ENCODE measurements at regions not wholly inside any gene's neighbourhood (a gene's known extent, or its start where the extent isn't known, plus 50 kb on each side); places are given as distances from the start of the nearest gene placed in this dataset.
"Not testable (repeated sequence)": the region's sequence is repeated elsewhere in the genome, so short reads cannot be mapped to it uniquely, and the experiment has no call there.

DNA sequence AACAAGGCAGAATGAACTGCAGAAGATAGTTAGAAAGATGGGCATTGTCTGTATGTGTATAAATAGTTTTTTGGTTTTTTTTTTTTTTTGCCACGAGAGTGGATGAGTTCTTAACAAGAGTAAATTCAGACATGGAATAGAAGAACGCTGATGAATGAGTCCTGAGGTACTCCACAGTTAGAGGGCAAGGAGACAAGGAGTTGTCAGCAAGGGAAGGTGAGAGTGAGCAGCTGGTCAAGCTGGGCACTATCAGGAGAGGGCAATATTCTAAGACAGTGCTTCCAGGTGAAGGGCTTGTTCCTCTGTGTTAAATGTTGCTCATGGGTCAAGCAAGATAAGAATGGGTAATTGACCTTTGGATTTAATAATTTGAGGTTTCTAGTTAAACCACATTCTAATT lies 138.6 kb upstream of the FAM78B start:
- no peak for DNase-seq (ENCODE audit: low read depth in 2 of 2)

DNA sequence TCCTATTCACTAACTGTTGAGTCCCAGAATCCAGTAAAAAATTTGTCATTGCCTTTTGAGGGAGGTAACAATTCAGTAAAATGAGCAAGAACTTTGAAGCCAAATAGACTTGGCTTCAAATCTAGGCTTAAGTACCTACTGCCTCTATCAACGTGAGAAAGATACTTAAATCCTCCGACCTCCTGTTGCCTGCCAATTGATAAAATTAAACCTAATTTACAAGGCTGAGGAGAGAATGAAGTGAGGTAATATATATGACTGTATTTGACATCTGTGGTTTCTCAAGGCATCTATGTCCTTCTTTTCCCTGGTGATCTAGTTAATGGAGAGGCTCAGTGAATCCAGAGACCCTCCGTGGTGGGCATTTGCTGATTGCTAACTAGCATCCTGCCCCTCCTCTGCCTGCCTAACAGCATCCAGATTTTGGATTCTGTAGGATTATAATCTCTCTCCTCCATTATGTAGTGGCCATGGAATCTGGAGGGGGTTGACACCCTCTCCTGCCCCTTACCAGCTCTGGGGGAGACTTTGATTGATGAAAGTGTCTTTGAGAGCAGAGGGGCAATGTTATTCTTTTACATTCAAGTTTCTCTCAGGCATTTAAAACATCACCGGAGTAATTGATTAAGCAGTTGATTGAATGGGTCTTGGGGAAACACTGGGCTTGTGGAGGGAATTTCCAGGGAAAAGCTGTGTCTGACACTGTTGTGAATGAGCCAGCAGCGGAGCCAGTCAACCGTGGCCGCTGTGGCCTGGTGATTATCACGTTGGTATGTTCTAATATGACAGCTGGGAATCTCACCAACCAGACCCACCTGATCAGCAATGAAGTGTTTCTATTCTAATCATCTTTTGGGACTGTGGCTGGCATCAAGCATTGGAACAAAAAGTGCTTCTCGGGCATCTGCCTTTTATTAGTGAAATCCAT lies 140.7 kb upstream of the FAM78B start:
- no peak for DNase-seq (ENCODE audit: low read depth in 2 of 2)

DNA sequence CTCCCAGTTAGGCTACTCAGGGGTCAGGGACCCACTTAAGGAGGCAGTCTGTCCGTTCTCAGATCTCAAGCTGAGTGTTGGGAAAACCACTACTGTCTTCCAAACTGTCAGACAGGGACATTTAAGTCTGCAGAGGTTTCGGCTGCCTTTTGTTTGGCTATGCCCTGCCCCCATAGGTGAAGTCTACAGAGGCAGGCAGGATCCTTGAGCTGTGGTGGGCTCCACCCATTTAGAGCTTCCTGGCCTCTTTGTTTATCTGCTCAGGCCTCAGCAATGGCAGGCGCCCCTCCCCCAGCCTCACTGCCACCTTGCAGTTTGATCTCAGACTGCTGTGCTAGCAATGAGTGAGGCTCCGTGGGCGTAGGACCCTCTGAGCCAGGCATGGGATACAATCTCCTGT lies 149.5 kb upstream of the FAM78B start:
- DNase-seq (ENCODE audit: low read depth in 2 of 2), result not testable (repeated sequence)

DNA sequence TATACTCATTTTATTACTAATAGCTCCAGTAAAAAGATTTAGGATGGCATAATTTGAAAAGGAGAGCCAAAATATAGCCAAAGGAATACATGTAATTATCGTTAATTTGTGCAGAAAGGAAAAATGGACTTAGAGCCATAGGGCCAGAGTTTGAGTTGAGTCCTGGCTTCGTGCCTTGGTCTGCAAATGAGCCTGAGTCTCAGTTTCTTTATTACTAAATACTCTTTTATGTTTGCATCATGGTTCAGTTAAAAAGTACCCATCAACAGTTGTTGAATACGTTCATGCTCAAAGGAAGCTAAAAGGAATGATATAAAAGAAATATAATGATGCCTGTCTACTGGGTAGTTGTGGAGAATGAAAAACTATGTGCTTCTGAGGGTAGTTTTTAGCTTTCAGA lies 155.7 kb upstream of the FAM78B start:
- no peak for DNase-seq (ENCODE audit: low read depth in 2 of 2)

DNA sequence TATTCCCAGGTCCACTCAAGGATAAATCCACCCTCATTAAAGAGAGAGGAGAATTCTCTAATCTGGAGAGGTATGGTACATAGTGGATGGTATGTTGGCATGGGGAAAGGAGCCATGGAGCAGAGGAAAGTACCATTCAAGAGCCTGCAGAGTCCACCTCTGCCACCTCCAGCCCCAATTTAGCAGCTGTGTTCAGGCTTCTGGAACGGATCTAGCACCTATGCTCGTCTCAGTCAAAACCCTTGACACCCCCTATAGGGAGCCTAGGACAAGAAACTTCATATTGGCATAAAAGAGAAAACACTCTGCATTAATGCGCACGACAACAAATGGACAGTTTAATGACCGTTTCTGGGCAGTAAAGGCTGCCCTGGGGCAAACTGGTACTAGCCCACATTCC lies 161.1 kb upstream of the FAM78B start:
- DNase-seq (ENCODE audit: low read depth in 2 of 2), result no peak

DNA sequence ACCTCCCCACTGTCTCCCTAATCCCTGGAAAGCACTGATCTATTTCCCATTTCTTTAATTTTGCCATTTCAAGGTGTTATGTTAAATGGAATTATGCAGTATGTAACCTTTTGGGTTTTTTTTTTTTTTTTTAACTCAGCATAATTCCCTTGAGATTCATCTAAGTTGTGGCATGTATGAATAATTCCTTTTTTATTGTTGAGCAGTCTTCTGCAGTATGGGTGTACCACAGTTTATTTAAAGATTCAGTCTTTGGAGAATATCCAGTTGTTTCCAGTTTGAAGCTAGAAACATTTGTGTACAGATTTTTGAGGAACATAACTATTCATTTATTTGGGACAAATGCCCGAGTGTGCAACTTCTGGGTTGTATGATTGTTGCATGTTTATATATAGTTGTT lies 162.2 kb upstream of the FAM78B start:
- no peak for DNase-seq (ENCODE audit: low read depth in 2 of 2)

DNA sequence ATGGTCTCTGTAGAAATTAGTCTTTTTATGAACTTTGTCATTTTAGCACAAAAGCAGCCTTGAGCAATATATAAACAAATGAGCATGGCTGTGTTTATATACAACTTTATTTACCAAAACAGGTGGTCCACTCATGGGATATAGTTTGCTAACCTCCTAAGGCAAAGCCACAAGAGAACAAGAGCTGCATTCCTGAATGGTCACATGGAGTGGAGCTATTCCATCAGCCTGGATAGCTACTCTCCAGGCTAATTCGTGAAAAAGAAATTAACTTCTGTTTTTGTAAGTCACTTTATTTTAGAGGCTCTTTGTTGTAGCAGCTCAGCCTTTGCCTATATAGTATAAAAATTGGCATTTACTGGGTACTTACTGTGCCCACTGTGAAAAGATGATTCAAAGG lies 163.3 kb upstream of the FAM78B start:
- DNase-seq (ENCODE audit: low read depth in 2 of 2), result no peak

DNA sequence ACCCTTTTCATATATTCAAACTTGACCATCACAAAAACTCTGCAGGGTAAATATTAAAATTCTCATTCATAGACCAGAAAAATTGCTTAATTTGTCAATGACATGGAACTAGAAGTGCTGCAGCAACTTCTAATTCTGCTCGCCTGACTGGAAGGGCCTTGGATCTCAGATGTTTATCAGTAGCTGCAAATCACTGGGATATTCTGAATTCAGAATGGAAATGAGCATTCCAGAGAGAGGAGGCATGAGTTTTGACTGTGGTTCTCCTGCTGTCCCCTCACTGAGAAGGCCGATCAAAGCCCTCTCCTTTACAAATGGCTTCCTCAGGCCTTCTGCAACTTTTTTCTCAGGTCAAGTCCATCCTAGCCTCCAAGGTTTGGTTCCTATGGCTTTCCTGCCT lies 171.3 kb upstream of the FAM78B start:
- no peak for DNase-seq (ENCODE audit: low read depth in 2 of 2)

DNA sequence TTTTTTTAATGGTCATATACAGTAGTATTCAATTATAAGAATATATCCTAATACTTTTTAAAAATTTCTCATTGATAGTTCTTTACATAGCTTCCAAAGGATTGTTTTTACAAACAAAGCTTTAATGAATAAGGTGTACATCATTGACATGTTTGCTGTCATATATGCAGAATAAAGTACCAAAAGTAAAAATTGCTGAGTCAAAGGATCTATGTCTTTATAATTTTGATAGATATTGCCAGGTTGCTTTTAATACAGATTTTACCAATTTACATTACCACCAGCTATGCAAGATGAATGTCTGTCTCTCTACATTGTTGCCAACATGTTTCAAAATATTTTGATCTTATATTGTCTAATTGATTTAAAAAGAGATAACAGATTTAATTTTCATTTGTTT lies 173.9 kb upstream of the FAM78B start:
- no peak for DNase-seq (ENCODE audit: low read depth in 2 of 2)

DNA sequence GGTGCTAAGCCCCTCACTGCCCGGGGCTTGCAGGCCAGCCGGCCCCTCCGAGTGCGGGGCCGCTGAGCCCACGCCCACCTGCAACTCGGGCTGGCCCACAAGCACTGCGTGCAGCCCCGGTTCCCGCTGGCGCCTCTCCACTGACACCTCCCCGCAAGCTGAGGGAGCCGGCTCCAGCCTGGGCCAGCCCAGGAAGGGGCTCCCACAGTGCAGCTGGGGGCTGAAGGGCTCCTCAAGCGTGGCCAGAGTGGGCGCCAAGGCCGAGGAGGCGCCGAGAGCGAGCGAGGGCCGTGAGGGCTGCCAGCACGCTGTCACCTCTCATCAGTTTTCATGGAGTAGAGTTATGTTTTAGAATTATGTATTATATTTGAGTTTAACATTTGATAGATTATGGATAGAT lies 176.5 kb upstream of the FAM78B start:
- DNase-seq (ENCODE audit: low read depth in 2 of 2), result no peak

DNA sequence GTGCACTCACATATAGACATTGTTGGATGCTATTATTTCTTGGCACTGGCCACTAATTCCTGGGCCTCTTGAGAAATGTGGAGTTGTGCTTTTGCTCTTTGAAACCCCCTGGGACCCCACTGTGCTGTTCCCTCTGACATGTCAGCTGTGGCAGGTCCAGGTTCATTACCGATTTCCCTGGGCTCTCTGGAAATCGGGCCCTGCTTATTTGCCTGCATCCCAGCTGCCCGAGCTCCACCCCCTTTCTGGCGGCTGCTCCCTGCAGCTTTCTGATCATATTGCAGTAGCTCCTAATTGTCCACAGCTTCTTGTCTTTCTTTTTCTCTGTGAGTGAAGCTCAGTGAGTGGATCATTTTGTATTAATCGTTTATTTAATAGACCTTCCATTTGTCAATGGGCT lies 183.7 kb upstream of the FAM78B start:
- DNase-seq (ENCODE audit: low read depth in 2 of 2), result no peak

DNA sequence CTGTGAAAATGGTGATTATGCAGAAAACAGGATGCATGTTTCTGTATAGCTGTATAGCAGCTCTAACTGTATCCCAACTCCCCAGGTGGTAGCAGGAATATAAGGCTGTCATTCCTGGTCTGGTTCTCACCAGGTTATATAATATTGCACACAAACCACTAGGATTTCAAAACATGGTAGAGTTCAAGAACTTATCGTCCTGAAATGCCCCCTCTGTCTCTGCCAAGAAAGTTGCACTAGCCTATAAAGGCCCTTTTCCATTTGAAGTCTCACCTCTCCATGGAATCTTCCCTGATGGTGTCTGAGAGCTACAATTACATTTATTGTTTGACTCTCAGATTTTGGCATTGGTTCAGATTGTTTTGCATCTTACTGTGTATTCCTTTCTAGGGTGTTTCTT lies 184.9 kb upstream of the FAM78B start:
- no peak for DNase-seq (ENCODE audit: low read depth in 2 of 2)

DNA sequence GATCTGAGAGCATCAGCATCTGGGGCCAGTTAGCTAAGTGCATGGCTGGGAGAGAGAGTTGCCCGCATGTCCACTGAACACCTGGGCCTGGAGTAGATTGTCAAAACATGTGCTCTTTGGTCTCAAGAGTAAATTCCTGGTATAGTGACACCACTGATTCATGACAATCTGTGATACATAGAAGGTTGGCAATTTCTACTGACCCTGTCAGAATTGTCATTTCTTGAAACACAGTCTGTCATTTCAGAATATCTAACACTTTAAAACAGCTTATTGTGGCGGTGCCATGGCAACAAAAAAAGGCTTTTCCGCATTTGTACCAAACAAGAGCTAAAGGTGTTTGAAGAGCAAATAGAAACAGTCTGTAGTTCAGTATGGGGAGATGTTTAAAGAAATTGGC lies 186.4 kb upstream of the FAM78B start:
- no peak for DNase-seq (ENCODE audit: low read depth in 2 of 2)

DNA sequence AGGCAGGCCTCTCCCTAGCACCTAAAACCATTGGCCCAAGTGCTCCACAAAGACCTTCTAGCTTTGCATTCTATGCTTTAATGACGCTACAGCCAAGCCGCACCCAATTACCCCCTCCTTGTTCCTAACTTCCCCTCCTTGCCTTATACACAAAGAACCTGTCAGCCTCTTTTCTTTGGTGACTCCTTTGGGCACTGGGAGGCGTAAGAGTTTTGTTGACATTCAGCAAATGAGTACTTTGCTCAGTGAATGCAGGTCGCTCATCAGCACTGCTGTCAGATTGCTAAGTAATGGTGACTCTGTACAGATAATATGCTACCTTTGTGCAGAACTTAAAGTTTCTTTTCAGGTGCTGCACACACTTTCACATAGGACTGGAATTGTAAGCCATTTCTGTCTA lies 187.6 kb upstream of the FAM78B start:
- no peak for DNase-seq (ENCODE audit: low read depth in 2 of 2)

DNA sequence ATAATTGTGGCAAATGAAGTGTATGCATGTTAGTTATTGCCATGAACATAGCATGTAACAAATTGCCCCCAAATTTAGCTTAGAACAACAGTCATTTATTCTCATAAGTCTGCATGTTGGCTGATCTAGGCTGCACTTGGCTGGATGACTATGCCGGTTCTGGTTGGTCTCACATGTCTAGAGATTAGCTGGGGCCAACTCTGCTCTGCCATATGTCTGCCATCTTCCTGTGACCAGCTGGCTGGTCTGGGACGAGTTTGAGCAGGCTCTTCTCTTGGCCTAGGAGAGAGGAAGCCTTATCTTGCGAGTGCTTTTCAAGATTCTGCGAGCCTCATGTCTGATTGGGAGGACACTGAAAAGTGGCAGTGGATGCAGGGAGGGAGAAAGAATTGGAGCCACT lies 198.3 kb upstream of the FAM78B start:
- no peak for DNase-seq (ENCODE audit: low read depth in 2 of 2)

DNA sequence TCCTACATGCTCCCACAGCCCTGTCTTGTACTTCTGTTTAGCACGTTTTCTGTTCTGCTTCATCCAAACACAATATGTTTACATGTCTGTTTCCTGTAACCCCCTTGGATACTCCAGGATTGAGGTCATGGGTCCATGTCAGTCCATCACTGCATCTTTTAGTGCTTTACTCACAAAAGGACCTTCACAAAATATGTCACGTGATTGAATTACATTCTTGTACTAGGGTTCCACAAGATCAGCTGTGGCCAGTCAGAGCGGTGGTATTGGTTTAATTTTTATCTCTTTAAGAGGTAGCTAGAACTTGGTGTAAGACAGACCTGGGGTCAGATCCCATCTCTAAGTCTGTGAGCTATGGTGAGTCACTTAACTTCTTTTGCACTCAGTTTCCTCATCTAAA lies 201.2 kb upstream of the FAM78B start:
- no peak for DNase-seq (ENCODE audit: low read depth in 2 of 2)

DNA sequence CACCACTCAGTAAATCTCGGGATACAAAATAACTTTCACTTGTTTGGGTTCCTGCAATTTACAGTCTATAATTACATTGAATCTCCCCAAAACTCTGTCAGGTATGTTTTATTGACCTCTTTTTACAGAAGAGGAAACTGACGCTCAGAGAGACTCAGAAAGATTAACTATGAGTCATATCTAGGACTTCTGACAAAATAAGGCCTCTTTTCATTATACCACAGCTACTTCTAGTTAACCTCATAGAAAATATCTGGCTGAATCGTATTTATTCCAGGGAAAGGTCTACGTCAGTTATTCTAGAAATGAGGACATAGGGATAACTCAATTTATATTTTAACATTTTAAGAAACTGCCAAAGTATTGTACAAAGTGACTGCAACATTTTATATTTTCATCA lies 211.1 kb upstream of the FAM78B start:
- no peak for DNase-seq (ENCODE audit: low read depth in 2 of 2)

DNA sequence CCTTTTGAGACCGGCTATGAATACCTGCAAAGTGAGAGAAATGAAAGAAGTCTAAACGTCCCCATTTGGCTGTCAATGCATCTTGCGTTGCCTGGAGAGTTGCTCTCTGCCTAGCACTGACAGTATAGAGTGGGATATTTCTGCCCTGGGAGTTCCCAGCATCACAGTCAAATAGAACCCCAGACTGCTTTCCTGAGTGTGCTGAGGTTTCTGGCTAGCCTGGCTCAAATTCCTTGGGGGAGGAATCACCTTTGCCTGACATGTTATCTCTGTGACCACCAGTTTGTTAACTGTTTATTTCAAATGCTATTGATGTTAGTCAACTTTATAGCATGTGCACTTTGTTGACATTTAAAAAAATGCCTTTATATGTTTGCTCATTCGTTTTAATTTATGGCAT lies 212.0 kb upstream of the FAM78B start:
- DNase-seq (ENCODE audit: low read depth in 2 of 2), result no peak

DNA sequence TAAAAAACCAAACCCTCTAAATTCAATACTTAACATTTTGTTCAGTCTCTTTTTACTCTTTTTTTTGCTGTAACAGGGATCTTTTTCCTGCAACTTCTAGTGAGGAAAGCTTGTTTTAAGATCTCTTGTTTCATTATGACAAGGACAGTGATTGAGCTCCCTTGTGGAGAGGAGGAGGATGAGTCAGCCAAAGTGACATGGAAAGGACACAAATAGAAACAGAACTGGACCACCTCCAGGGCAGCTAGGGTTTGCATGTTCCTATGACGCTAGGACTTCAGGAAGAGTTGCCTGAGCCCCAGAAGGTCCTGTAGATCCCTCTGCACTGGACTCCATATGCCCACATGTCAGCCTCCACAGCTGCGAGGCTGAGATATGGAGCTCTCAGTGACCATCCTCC lies 212.6 kb upstream of the FAM78B start:
- DNase-seq (ENCODE audit: low read depth in 2 of 2), result no peak

DNA sequence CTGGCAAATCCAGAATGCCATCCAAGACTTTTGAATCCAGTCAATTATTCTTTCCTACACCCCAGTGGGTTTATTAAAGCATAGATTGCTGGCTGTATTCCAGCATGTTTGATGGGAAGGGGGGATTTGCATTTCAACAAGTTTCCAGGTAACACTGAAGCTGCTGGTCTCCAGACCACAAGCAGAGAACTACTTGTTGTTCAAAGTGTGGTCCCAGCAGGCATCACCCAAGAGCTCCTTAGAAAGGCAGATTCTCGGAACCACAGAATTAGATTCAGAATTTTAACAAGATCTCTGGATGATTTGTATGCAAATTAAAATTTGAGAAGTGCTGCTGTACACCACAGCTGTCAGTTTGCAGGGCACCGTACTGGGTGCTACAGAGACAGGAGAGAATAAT lies 216.3 kb upstream of the FAM78B start:
- DNase-seq (ENCODE audit: low read depth in 2 of 2), result no peak

DNA sequence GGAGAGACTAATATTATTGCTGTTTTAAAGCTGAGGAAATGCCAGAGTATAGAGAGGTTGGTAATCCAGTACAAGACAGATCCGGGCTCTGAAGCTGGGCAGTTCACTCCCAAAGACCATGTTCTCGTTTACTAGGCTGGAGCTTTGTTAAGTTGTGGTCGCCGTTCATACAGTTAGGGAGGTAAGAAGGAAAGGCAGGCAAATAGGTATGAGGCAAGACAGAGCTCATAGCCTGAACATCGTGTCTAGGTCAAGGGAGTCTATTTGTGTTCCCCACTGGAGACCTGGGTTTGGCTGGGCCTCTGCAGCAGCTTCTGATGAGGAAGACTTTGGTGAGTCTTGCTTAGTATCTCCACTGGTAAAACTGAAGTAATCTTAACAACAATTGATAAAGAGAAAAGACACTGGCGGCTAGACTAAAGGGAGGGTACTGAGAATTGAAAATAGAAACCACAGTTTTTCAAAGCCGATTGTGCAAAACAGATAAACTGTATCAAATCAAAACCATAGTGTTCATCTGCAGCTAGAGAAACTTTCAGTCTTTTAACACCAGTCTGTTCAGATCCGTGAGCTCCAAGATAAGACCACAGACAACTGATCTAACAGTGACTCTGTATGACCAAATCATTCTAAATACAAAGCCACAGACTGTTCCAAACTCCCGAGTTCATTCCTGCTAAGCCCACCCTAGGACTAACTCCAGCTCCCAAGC lies 217.0 kb upstream of the FAM78B start:
- DNase-seq (ENCODE audit: low read depth in 2 of 2), result no peak

DNA sequence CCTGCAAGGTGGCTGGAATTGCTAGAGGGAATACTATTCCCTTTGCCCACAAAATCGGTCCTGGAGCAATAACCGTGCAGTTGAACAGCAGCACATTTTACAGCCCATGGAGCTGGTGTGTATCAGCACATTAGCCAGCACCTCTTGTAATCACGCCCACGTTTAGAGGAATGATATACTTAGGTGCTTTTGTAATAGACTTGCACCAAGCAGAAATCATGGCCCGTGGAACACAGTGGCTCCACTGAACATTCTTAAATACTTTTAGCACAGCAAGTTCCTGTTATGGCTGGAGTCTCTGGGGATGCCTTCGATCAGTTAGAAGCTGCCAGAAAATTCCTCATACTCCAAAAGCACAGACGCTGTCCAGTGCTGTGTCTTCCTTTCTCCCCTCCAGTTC lies 218.1 kb upstream of the FAM78B start:
- DNase-seq (ENCODE audit: low read depth in 2 of 2), result no peak

DNA sequence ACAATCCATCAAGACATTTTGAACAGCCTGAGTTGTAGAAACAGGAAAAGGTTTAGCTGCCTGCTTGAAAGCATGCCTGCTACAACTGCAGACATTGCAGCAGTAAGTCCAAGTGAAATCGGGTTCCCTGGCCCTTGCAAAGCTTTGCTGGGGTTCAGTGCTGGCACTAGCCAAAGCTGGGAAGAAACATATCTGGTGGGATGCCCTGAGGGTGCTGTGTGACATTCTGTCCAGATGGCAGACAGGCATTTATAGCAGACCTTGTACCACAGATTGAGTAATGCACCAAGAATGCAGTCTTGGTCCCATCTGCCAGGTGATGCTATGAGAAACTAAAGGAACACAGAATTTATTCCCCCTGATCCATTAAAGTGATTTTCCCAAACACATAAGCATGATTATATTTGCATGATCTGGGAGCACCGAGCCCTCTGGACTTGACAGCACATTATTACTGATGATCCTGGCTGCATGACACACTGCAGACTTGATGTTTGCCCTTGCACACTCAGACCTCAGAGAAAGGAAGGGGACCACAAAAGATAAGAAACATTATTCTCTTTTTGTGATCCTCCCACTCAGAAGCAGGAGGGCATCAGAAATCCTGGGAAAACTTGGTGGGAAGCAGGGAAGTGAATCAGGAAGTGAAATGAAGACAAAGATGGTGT lies 223.7 kb upstream of the FAM78B start:
- DNase-seq (ENCODE audit: low read depth in 2 of 2), result no peak
